Lower lobe of right lung (tissue), 2 donors: ENCODE measurements at regions not wholly inside any gene's neighbourhood (a gene's known extent, or its start where the extent isn't known, plus 50 kb on each side); places are given as distances from the start of the nearest gene placed in this dataset.

ENCODE experiments used
- ATAC-seq, 2 donors: fragments of 200-7000 bp; cut with Tn5 transposase; one replicate each; pipeline ENCODE4 v1.9.1; 2020 to 2022; ENCODE audit warnings: mild to moderate bottlenecking in 2 of 2, moderate library complexity in 2 of 2
- DNase-seq: peaks from one replicate; pipeline ENCODE4 v3.0.0-alpha.2; 2020
- H3K27ac ChIP-seq: fragments of 200-600 bp; one replicate; pipeline ENCODE4 v1.8.0; 2022
- H3K27me3 ChIP-seq: fragments of 200-600 bp; one replicate; pipeline ENCODE4 v1.8.0; 2022; ENCODE audit warnings: low read depth
- H3K36me3 ChIP-seq: fragments of 200-600 bp; one replicate; pipeline ENCODE4 v1.8.0; 2022; ENCODE audit warnings: mild to moderate bottlenecking
- H3K4me1 ChIP-seq: fragments of 200-600 bp; one replicate; pipeline ENCODE4 v1.8.0; 2022
- H3K4me3 ChIP-seq: fragments of 200-600 bp; one replicate; pipeline ENCODE4 v1.8.0; 2022; ENCODE audit warnings: mild to moderate bottlenecking
- H3K9me3 ChIP-seq: fragments of 200-600 bp; one replicate; pipeline ENCODE4 v1.8.0; 2022
- intact Hi-C: fragments of 100-400 bp; cut with DNase I; formaldehyde crosslinking; loops from one replicate; pipeline ENCODE4 v1.11.0; 2022
- TF ChIP-seq, protein P1 (sequence below): fragments of 200-600 bp; IDR thresholded peaks from one replicate; pipeline ENCODE4 v1.8.0; 2022; ENCODE audit warnings: antibody characterized with exemption, mild to moderate bottlenecking
- donor health status: DM: no; HTN: yes; CAD: no; lungs with severe emphysema.

DNA sequence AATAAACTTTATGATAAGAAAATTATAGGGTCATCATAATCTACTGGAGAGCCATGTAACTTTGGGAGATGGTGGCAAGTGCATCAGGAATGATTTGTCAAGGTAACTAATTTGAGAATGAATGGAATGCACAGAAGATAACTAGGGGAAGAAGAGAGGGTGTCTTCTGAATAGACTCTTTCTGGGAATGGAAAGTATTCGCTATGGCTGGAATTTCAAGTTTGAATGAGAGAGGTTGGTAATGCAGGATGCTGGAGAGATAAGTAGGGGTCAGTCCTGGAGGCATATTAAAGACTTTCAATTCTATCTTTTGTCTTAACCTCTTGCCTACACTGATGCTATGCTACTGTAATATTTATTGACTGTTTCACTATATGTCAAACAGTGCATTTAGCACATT lies 714.2 kb downstream of the CETN3 start:
- Histone ChIP-seq H3K4me1 (no peaks in the 10 kb centered on the region), H3K27me3 (no peaks in the 10 kb centered on the region), H3K27ac (no peak overlapping the region), H3K9me3 (no peaks in the 10 kb centered on the region), H3K4me3 (no peak overlapping the region), H3K36me3 (no peaks in the 10 kb centered on the region)
- DNase-seq (no peak), ATAC-seq (no peak)
- TF ChIP-seq, protein P1, sequence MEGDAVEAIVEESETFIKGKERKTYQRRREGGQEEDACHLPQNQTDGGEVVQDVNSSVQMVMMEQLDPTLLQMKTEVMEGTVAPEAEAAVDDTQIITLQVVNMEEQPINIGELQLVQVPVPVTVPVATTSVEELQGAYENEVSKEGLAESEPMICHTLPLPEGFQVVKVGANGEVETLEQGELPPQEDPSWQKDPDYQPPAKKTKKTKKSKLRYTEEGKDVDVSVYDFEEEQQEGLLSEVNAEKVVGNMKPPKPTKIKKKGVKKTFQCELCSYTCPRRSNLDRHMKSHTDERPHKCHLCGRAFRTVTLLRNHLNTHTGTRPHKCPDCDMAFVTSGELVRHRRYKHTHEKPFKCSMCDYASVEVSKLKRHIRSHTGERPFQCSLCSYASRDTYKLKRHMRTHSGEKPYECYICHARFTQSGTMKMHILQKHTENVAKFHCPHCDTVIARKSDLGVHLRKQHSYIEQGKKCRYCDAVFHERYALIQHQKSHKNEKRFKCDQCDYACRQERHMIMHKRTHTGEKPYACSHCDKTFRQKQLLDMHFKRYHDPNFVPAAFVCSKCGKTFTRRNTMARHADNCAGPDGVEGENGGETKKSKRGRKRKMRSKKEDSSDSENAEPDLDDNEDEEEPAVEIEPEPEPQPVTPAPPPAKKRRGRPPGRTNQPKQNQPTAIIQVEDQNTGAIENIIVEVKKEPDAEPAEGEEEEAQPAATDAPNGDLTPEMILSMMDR = no peak
- intact Hi-C loops = no loop called here

DNA sequence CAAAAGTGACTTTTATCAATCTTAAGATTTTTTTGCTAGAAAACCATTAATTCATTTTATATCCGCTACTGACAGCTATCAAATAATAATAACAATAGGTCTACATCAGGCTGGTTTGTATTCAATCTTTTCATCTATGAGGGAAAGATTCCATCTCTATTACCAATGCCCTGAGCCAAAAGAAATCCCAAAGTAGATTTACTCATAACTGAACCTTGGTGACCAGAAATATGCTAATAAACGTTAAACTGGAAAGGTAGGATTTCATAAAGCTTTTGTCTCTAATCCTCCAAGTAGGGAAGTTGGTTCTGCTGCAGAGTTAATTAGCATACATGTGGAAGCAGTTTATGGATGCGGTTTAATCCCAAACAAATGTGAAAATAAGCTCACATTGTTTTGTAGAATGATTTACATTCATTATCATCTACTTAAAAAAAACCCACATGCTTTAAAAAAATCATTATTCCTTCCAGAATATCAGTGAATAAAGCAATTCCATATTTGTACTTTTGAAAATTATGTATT lies 715.5 kb downstream of the CETN3 start:
- Histone ChIP-seq H3K4me1 (no peaks in the 10 kb centered on the region), H3K36me3 (no peaks in the 10 kb centered on the region), H3K27me3 (no peaks in the 10 kb centered on the region), H3K4me3 (no peak overlapping the region), H3K27ac (no peak overlapping the region), H3K9me3 (no peaks in the 10 kb centered on the region)
- TF ChIP-seq, protein P1 = no peak
- no peak for DNase-seq
- intact Hi-C loops = no loop called here
- no peak for ATAC-seq

GRCh38 chr5:89690331-89690730 lies 719.2 kb downstream of the CETN3 start:
- no peak for DNase-seq
- ATAC-seq = no peak
- H3K9me3 ChIP-seq = no peaks in the 10 kb centered on the region
- H3K27ac ChIP-seq = no peak overlapping the region
- no peaks in the 10 kb centered on the region for H3K27me3 ChIP-seq
- no peak overlapping the region for H3K4me3 ChIP-seq
- intact Hi-C loops = no loop called here
- no peaks in the 10 kb centered on the region for H3K36me3 ChIP-seq
- TF ChIP-seq, protein P1 = no peak
- H3K4me1 ChIP-seq = no peaks in the 10 kb centered on the region

DNA sequence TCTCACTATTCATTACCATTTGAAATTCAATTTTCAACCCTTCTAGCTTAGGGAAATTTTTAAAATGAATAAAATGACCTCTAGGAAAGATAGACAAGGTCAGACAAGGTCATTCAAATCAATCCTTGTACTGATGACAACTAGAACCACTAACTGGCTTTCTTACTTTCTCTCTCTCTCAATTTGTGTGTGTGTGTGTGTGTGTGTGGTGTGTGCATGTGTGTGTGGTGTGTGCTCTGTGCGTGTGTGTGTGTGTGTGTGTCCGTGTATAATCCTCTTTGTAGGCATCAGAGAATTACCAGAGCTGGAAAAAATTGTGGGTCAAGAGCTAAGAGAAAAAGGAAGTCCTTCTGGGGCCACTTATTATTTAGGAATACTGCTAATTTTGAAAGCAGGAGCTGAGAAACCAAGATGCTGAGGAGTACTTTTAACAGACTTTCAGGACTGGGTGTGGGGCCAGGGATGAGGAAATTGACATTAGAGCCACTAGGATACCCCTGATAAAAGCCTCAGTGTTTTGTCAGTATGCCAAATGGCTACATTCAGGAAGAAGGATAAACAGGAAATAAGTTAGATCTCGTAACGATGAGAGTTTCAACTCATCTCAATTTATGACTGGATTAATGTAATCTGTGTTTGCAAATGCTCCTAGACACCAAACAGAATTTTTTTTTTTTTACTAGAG lies 723.3 kb downstream of the CETN3 start:
- DNase-seq (no peak), ATAC-seq (no peak)
- no peaks in the 10 kb centered on the region for H3K4me1 ChIP-seq
- intact Hi-C loops = no loop called here
- H3K27me3 ChIP-seq = no peaks in the 10 kb centered on the region
- no peak overlapping the region for H3K27ac ChIP-seq
- H3K9me3 ChIP-seq = no peaks in the 10 kb centered on the region
- TF ChIP-seq, protein P1 = no peak
- no peaks in the 10 kb centered on the region for H3K36me3 ChIP-seq
- no peak overlapping the region for H3K4me3 ChIP-seq

DNA sequence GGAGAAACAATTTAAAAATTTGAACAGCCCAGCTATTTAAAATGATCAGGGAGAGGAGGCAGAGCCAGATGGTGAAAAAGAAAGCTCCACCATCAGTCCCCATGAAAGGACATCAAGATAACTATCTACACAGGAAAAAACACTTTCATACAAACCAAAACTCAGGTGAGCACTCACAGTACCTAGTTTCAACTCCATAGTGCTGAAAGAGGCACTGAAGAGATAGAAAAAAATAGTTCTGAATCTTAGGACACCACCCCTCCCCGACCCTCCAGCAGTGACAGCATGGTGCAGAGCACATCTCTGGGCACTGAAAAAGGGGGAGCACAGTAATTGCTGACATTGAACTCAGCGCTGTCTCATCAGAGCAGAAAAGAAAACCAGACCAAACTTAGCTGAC lies 732.9 kb downstream of the CETN3 start:
- no peak for ATAC-seq
- intact Hi-C loops = no loop called here
- no peaks in the 10 kb centered on the region for H3K9me3 ChIP-seq

More for the DNA sequence above, 732.9 kb downstream of the CETN3 start:
- Histone ChIP-seq H3K4me1 (no peaks in the 10 kb centered on the region), H3K36me3 (no peaks in the 10 kb centered on the region), H3K4me3 (no peak overlapping the region), H3K27ac (no peak overlapping the region), H3K27me3 (no peaks in the 10 kb centered on the region)
- TF ChIP-seq, protein P1 = no peak
- DNase-seq = no peak
